ENCODE measurements at regions not wholly inside any gene's neighbourhood (a gene's known extent, or its start where the extent isn't known, plus 50 kb on each side); places are given as distances from the start of the nearest gene placed in this dataset.

- H3K4me2 ChIP-seq (ENCODE audit: low read length), result no peak overlapping the region
- no peaks in the 10 kb centered on the region for H3K36me3 ChIP-seq (ENCODE audit: insufficient read depth, low read length)
- H4K20me1 ChIP-seq (ENCODE audit: insufficient read depth), result no peaks in the 10 kb centered on the region
- H3K4me3 ChIP-seq (ENCODE audit: low read length), result no peak overlapping the region
- H3K79me2 ChIP-seq (replicated peaks; ENCODE audit: insufficient read depth, low read length), result no peaks in the 10 kb centered on the region
- no peaks in the 10 kb centered on the region for H3F3A ChIP-seq (ENCODE audit: insufficient read depth, low read length, poor library complexity, severe bottlenecking)
- TF ChIP-seq RAD21 (conservative IDR thresholded peaks at IDR 0.05), result no peak
- TF ChIP-seq TAF1 (IDR thresholded peaks at IDR 0.05; ENCODE audit: low read depth), result no peak
- no peak for TF ChIP-seq SMC3 (conservative IDR thresholded peaks at IDR 0.05; ENCODE audit: poor library complexity)
- no peak for TF ChIP-seq EZH2 (IDR thresholded peaks at IDR 0.05; ENCODE audit: borderline replicate concordance, insufficient read depth, low read length, poor library complexity, severe bottlenecking)
- no peak for TF ChIP-seq EP300 (conservative IDR thresholded peaks at IDR 0.05; ENCODE audit: poor library complexity, severe bottlenecking)
- no peak for TF ChIP-seq REST (IDR thresholded peaks at IDR 0.05; ENCODE audit: borderline replicate concordance)
- no peak for TF ChIP-seq POLR2AphosphoS5 (IDR thresholded peaks at IDR 0.05)
- no peak for TF ChIP-seq CTCF (IDR thresholded peaks at IDR 0.05; ENCODE audit: poor library complexity, severe bottlenecking)
- no peak for TF ChIP-seq MXI1 (conservative IDR thresholded peaks at IDR 0.05; ENCODE audit: poor library complexity, severe bottlenecking)
- H3K27ac ChIP-seq (ENCODE audit: low read length), result no peak overlapping the region
- no peak overlapping the region for H2AFZ ChIP-seq (ENCODE audit: low read depth, low read length)
- no peaks in the 10 kb centered on the region for H3K9me2 ChIP-seq (ENCODE audit: insufficient read depth, low read length)
- no peak overlapping the region for H3K9ac ChIP-seq (ENCODE audit: low read length)
- H3K9me3 ChIP-seq (ENCODE audit: low read length), result no peaks in the 10 kb centered on the region
- no peaks in the 10 kb centered on the region for H3K27me3 ChIP-seq (ENCODE audit: insufficient read depth, low read depth, low read length)
These were observed 211.5 kb downstream of the GALR1 start for GRCh38 chr18:77461062-77461688.

GRCh38 chr18:77464917-77465316 is 215.3 kb downstream of the GALR1 start:
- no peak overlapping the region for H3K4me2 ChIP-seq (ENCODE audit: low read length)
- no peak overlapping the region for H3K9ac ChIP-seq (ENCODE audit: low read length)
- H3K27me3 ChIP-seq (ENCODE audit: insufficient read depth, low read depth, low read length), result no peaks in the 10 kb centered on the region
- no peak overlapping the region for H3K4me3 ChIP-seq (ENCODE audit: low read length)
- no peaks in the 10 kb centered on the region for H4K20me1 ChIP-seq (ENCODE audit: insufficient read depth)
- H3K27ac ChIP-seq (ENCODE audit: low read length), result no peak overlapping the region
- no peaks in the 10 kb centered on the region for H3K36me3 ChIP-seq (ENCODE audit: insufficient read depth, low read length)
- no peaks in the 10 kb centered on the region for H3F3A ChIP-seq (ENCODE audit: insufficient read depth, low read length, poor library complexity, severe bottlenecking)
- H3K9me3 ChIP-seq (ENCODE audit: low read length), result no peaks in the 10 kb centered on the region
- no peak overlapping the region for H2AFZ ChIP-seq (ENCODE audit: low read depth, low read length)
- no peak for TF ChIP-seq RAD21 (conservative IDR thresholded peaks at IDR 0.05)
- TF ChIP-seq REST (IDR thresholded peaks at IDR 0.05; ENCODE audit: borderline replicate concordance), result no peak
- no peak for TF ChIP-seq EP300 (conservative IDR thresholded peaks at IDR 0.05; ENCODE audit: poor library complexity, severe bottlenecking)
- no peak for TF ChIP-seq TAF1 (IDR thresholded peaks at IDR 0.05; ENCODE audit: low read depth)
- no peak for TF ChIP-seq CTCF (IDR thresholded peaks at IDR 0.05; ENCODE audit: poor library complexity, severe bottlenecking)
- no peak for TF ChIP-seq SMC3 (conservative IDR thresholded peaks at IDR 0.05; ENCODE audit: poor library complexity)
- no peak for TF ChIP-seq POLR2AphosphoS5 (IDR thresholded peaks at IDR 0.05)
- TF ChIP-seq MXI1 (conservative IDR thresholded peaks at IDR 0.05; ENCODE audit: poor library complexity, severe bottlenecking), result no peak
- TF ChIP-seq EZH2 (IDR thresholded peaks at IDR 0.05; ENCODE audit: borderline replicate concordance, insufficient read depth, low read length, poor library complexity, severe bottlenecking), result no peak
- H3K79me2 ChIP-seq (replicated peaks; ENCODE audit: insufficient read depth, low read length), result no peaks in the 10 kb centered on the region
- H3K9me2 ChIP-seq (ENCODE audit: insufficient read depth, low read length), result no peaks in the 10 kb centered on the region
